ENCODE measurements at regions not wholly inside any gene's neighbourhood (a gene's known extent, or its start where the extent isn't known, plus 50 kb on each side); places are given as distances from the start of the nearest gene placed in this dataset.

GRCh38 chr9:81150016-81150625 is 539.2 kb downstream of the TLE1 start:
- Histone ChIP-seq H3K27ac (ENCODE audit: extremely low read length, insufficient read depth, low read length) (no peak overlapping the region), H3K4me2 (ENCODE audit: low read depth, low read length) (no peak overlapping the region), H4K20me1 (ENCODE audit: insufficient read depth, low read length) (no peaks in the 10 kb centered on the region), H3K36me3 (replicated peaks in 1 of 2; ENCODE audit: control insufficient read depth in 1 of 2, insufficient read depth in 2 of 2, low read length in 2 of 2) (no peaks in the 10 kb centered on the region), H3K4me3 (replicated peaks in 1 of 3; ENCODE audit: insufficient read depth in 1 of 3, low read depth in 2 of 3, low read length in 3 of 3) (no peak overlapping the region), H3K9me3 (ENCODE audit: low read length) (peaks cover 11% of the 10 kb centered on the region; the same call in 1 of the 2 replicates), H3K4me1 (ENCODE audit: insufficient read depth, low read length) (no peaks in the 10 kb centered on the region), H3K79me2 (ENCODE audit: insufficient read depth, low read length) (no peaks in the 10 kb centered on the region), H3K9ac (ENCODE audit: insufficient read depth, low read depth, low read length) (no peak overlapping the region), H2AFZ (ENCODE audit: low read length) (no peak overlapping the region), H3K27me3 (ENCODE audit: control insufficient read depth in 1 of 2, insufficient read depth in 2 of 2, low read length in 2 of 2) (no peaks in the 10 kb centered on the region)
- no peak for TF ChIP-seq KLF11 (CRISPR knock-in tag; IDR thresholded peaks at IDR 0.05)
- no peak for TF ChIP-seq SP5 (CRISPR knock-in tag; IDR thresholded peaks at IDR 0.05; ENCODE audit: borderline replicate concordance, low read depth)
- DNase-seq (ENCODE audit: low spot score) (no peak), ATAC-seq (no peak), FAIRE-seq (no peak)
- 3% methylated on average over 2 of the region's 2 CpGs for WGBS (ENCODE audit: low lambda C conversion rate)
- ChIA-PET CTCF (ENCODE audit: low intra/inter-chr PET ratio, low total read pairs) (no interaction called here), POLR2A (no interaction called here)
- no TSS peak for BruUV-seq (replicated peaks)
- intact Hi-C loops (cut with micrococcal nuclease; ENCODE audit: unreplicated experiment): no loop called here
- in situ Hi-C loops (cut with HindIII; ENCODE audit: extremely low pct_ligation_motif_present, low pct_unique_long_range_greater_than_20kb): no loop called here

- ATAC-seq: no peak
- POLR2A ChIA-PET: no interaction called here
- FAIRE-seq: no peak
- Histone ChIP-seq H3K4me1 (ENCODE audit: insufficient read depth, low read length) (no peaks in the 10 kb centered on the region), H4K20me1 (ENCODE audit: insufficient read depth, low read length) (no peaks in the 10 kb centered on the region), H3K9ac (ENCODE audit: insufficient read depth, low read depth, low read length) (no peak overlapping the region), H3K9me3 (ENCODE audit: low read length) (peaks cover 11% of the 10 kb centered on the region; the same call in 1 of the 2 replicates), H3K4me2 (ENCODE audit: low read depth, low read length) (no peak overlapping the region), H2AFZ (ENCODE audit: low read length) (no peak overlapping the region), H3K79me2 (ENCODE audit: insufficient read depth, low read length) (no peaks in the 10 kb centered on the region), H3K27me3 (ENCODE audit: control insufficient read depth in 1 of 2, insufficient read depth in 2 of 2, low read length in 2 of 2) (no peaks in the 10 kb centered on the region), H3K4me3 (replicated peaks in 1 of 3; ENCODE audit: insufficient read depth in 1 of 3, low read depth in 2 of 3, low read length in 3 of 3) (no peak overlapping the region), H3K27ac (ENCODE audit: extremely low read length, insufficient read depth, low read length) (no peak overlapping the region), H3K36me3 (replicated peaks in 1 of 2; ENCODE audit: control insufficient read depth in 1 of 2, insufficient read depth in 2 of 2, low read length in 2 of 2) (no peaks in the 10 kb centered on the region)
- in situ Hi-C loops (cut with HindIII; ENCODE audit: extremely low pct_ligation_motif_present, low pct_unique_long_range_greater_than_20kb): no loop called here
- CTCF ChIA-PET (ENCODE audit: low intra/inter-chr PET ratio, low total read pairs): no interaction called here
- intact Hi-C loops (cut with micrococcal nuclease; ENCODE audit: unreplicated experiment): no loop called here
- DNase-seq (ENCODE audit: low spot score): no peak
- BruUV-seq (replicated peaks): no TSS peak
- 10% methylated on average over 4 of the region's 4 CpGs for WGBS (ENCODE audit: low lambda C conversion rate)
- no peak for TF ChIP-seq HDAC6 (IDR thresholded peaks at IDR 0.05; ENCODE audit: low read depth, low read length)
- no peak for TF ChIP-seq ZNF580 (CRISPR knock-in tag; IDR thresholded peaks at IDR 0.05; ENCODE audit: borderline replicate concordance, low read depth)
- TF ChIP-seq RFX5 (IDR thresholded peaks at IDR 0.05; ENCODE audit: low read depth, low read length): no peak
- TF ChIP-seq YY1 (IDR thresholded peaks at IDR 0.05; ENCODE audit: insufficient read depth, insufficient replicate concordance, low read depth, low read length): no peak
- TF ChIP-seq NFKB2 (CRISPR knock-in tag; IDR thresholded peaks at IDR 0.05; ENCODE audit: borderline replicate concordance): no peak
- TF ChIP-seq ZMYM4 (CRISPR knock-in tag; IDR thresholded peaks at IDR 0.05): no peak
- TF ChIP-seq KAT7 (CRISPR knock-in tag; IDR thresholded peaks at IDR 0.05; ENCODE audit: borderline replicate concordance): no peak
- TF ChIP-seq NFE2L2 (IDR thresholded peaks at IDR 0.05; ENCODE audit: low read length): no peak
- no peak for TF ChIP-seq ZFP1 (CRISPR knock-in tag; IDR thresholded peaks at IDR 0.05)
- TF ChIP-seq SRSF4 (IDR thresholded peaks at IDR 0.05; ENCODE audit: low read depth, low read length, poor library complexity, severe bottlenecking): no peak
- no peak for TF ChIP-seq AHDC1 (CRISPR knock-in tag; IDR thresholded peaks at IDR 0.05; ENCODE audit: borderline replicate concordance)
- no peak for TF ChIP-seq SMARCC2 (IDR thresholded peaks at IDR 0.05)
Observed at GRCh38 chr9:81146684-81147337, 542.5 kb downstream of the TLE1 start.
